GM19438 (cell line): ENCODE measurements at regions not wholly inside any gene's neighbourhood (a gene's known extent, or its start where the extent isn't known, plus 50 kb on each side); places are given as distances from the start of the nearest gene placed in this dataset.

Experiments
- ATAC-seq: cut with Tn5 transposase; IDR thresholded peaks from one replicate; pipeline ENCODE4 v1.9.1; 2021; ENCODE audit warnings: low read depth; ENCODE audit not compliant: unreplicated experiment

GRCh38 chr12:27907766-27908165 lies 64.8 kb downstream of the PTHLH start:
- no peak for ATAC-seq

- ATAC-seq: no peak
Measured at GRCh38 chr12:27906658-27907473, 65.7 kb downstream of the PTHLH start.

DNA sequence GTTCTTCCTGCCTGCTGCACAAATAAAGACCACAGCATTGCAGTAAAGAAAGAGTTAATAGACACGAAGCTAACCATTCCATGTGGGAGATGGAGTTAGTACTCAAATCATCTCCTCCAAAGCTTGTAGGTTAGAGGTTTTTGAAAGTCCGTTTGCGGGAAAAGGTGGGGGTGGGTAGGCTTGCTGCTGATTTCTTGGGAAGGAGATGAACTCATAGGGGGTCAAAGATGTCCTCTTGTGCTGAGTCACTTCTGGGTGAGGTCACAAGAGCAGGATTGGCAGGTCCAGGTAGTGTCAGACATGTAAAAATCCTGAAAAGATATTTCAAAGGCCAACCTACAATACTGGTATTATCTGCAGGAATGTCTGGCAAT lies 66.4 kb downstream of the PTHLH start:
- no peak for ATAC-seq

GRCh38 chr12:27905285-27906126 lies 67.0 kb downstream of the PTHLH start:
- no peak for ATAC-seq

GRCh38 chr12:27902651-27903050 lies 69.9 kb downstream of the PTHLH start:
- no peak for ATAC-seq

DNA sequence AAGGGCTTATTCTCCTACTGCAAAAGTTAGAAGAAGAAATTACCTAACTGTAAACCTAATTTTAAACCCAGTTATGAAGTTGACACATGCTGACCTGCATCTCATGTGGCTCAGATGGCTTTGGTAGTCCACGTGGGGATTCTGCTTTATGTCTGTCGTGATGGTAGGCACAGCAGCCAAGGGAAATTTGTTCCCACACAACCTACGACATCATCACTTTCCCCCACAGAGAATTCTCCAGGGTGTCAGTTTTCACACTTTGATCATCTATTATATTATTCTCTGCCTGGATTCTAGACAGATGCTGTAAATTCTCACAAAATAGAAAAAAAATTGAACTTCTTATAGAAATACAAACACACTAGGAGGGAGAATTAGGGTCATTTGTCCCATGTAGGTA lies 70.6 kb downstream of the PTHLH start:
- no peak for ATAC-seq

GRCh38 chr12:27900920-27901879 lies 71.3 kb downstream of the PTHLH start:
- ATAC-seq: no peak

- ATAC-seq: no peak
Measured at GRCh38 chr12:27899151-27899661, 73.3 kb downstream of the PTHLH start.

GRCh38 chr12:27898022-27898421 lies 74.5 kb downstream of the PTHLH start:
- ATAC-seq: no peak

- ATAC-seq: no peak
Measured at GRCh38 chr12:27896419-27896990, 76.0 kb downstream of the PTHLH start.

GRCh38 chr12:27894309-27894708 lies 78.2 kb downstream of the PTHLH start:
- ATAC-seq: no peak

GRCh38 chr12:27879708-27880107 lies 92.8 kb downstream of the PTHLH start:
- no peak for ATAC-seq

DNA sequence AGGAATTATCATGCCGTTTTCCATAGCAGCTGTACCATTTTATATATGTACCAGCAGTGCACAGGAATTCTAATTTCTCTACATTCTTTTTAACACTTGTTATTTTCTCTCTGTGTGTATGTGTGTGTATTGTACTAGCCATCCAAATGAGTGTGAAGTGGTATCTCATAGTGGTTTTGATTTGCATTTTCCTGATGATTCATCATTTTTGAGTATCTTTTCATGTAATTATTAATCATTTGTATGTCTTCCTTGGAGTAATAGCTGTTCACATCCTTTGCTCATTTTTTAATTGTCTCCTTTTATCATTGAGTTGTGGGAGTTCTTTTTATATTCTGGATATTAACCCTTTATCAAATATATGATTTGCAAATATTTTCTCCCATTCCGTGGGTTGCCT lies 95.6 kb upstream of the MANSC4 start:
- no peak for ATAC-seq

DNA sequence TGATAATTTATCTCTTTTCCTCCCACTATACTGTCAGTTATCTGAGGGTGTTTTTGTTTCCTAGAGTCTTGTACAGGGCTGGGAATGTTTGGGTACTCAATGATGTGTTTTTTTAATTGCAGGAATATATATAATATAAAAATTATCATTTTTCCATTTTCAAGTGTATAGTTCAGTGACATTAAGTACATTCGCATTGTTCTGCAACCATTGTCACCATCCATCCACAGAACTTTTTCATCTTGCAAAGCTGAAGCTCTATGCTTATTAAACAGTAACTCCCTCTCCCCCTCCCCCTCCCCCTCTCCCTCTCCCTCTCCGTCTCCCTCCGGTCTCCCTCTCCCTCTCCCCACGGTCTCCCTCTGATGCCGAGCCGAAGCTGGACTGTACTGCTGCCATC lies 93.0 kb upstream of the MANSC4 start:
- no peak for ATAC-seq

DNA sequence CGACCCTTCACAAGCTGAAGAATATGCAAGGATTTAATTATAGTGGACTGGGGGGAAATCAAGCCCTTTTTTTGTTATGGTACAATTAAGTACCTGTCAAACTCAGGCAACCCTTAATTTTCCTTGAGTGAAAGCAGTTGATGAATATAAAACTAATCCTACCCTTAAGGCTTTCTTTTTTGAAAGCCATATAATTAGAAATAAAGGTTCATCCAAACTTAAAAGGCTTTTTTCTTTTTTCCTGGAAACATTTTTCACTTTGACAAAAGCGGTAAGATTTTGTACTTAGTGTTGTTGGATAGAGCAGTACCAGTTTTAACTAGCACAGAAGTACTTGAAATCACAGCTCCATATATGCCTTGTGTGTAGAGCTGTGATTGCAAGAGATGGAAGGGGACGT lies 91.9 kb upstream of the MANSC4 start:
- no peak for ATAC-seq

DNA sequence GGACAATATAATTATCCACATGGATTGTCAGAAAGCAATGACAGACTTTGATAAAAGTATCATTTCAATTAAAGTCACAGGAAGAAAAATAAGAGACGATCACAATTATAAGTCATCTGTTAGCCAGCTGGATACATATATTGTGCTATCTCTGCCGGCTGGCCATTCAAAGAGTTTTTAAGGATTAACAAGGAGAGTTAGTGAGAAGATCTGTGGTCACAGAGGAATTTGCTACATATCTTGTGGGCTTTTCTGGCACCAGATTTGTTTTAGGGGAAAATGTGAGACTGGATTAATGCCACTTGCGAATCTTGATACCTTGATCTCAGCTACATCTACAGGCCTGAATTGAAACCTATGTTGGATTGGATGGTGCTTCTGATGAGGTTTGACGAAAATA lies 90.9 kb upstream of the MANSC4 start:
- no peak for ATAC-seq

- no peak for ATAC-seq
Measured at GRCh38 chr12:27869567-27869966, 89.5 kb upstream of the MANSC4 start.

DNA sequence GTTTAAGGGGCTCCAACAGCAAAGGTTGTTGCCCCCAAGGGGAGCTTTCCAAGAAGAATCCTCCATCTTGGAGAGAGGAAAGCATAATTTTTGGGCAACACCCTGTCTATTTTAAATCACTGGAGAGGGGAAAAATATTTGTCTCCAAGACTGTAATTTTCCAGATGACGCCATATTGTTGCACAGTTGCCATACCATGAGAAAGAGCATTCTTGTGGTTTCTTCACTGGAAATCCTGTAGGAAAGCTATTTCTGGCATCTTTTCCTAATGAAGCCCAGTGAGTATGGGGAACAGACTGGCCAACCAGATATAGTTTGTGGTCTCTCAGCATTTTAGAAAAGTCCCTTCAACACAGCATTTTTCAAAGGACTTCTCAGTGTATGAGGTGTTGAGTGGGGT lies 88.1 kb upstream of the MANSC4 start:
- no peak for ATAC-seq

DNA sequence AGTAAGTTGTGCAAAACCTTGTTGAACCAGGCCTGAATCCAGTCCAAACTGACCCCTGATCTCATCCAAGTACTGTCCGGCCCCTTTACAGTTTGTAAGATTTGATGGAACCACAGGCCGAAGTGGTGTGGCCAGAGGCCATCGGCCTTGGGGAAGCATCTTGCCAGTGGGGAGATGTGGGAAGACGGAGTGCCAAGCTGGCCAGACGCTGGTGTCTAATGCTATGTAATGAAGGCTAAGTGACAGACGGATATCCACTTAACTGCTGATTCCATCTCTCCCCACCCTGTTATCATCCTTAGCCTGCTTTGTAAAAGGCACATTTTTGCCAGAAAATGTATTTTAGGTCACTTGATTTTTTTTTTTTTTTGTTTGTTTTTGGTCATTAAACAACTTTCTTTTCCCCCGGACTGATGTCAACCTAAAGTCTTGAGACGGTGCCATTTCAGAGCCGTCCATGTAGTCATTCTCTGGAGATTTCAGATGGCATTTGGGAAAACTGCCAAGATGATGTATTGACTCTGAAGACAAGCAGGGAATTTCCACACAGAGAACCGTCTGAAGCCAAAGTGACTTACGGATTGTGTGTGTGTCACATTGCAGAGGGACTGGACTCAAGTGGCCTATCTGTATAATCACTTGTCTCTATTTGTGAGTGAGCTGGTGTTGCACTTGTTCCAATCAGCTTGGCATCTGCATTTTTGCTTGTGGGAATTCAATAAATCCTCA lies 86.5 kb upstream of the MANSC4 start:
- no peak for ATAC-seq

DNA sequence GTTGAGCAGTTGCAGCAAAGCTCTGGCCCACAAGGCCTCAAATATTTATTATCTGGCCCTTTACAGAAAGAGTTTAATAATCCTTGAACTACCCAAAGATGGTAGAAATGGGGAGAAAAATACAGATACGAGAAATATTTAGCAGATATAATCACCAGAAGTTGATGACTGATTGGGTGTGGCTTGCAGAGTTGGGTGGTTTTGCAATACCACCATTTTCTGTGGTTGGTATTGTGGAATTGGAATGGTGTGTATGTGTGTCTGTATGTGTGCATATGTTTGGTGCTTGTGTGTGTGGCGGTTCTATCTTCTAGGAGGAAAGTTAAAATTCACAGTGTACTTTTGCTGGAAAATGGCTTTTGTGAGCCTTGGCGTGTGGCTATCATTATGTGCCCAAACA lies 85.4 kb upstream of the MANSC4 start:
- no peak for ATAC-seq
